Bronchial epithelial cell (primary cell): ENCODE measurements at regions not wholly inside any gene's neighbourhood (a gene's known extent, or its start where the extent isn't known, plus 50 kb on each side); places are given as distances from the start of the nearest gene placed in this dataset.
A peak's percentile ranks its signal among the peaks of the same experiment; 100 is the strongest.
"Not testable (repeated sequence)": the region's sequence is repeated elsewhere in the genome, so short reads cannot be mapped to it uniquely, and the experiment has no call there.

Experiments
- DNase-seq: peaks from one replicate; pipeline ENCODE4 v3.0.0-alpha.2; 2010; ENCODE audit warnings: low read depth
- FAIRE-seq: peaks from 2 replicates; lab custom pipeline; 2011; peaks lifted over from hg19 to GRCh38; lab: Jason Lieb, UNC
- H3K27me3 ChIP-seq: 2 replicates; pipeline ENCODE4 v1.5.1; 2011; ENCODE audit warnings: low read length; ENCODE audit not compliant: control insufficient read depth, insufficient read depth
- H3K36me3 ChIP-seq: 2 replicates; pipeline ENCODE4 v1.5.1; 2011; ENCODE audit warnings: low read length; ENCODE audit not compliant: control insufficient read depth, insufficient read depth
- H3K4me3 ChIP-seq: 2 replicates; pipeline ENCODE4 v1.5.1; 2011; ENCODE audit warnings: mild to moderate bottlenecking, low read depth, low read length, control low read depth
- TF ChIP-seq, protein P1 (sequence below): IDR thresholded peaks from 2 replicates; pipeline ENCODE4 v1.5.1; 2011; ENCODE audit warnings: mild to moderate bottlenecking, moderate library complexity, low read length, control low read depth, inconsistent platforms; ENCODE audit not compliant: insufficient read depth, severe bottlenecking

- no peak for FAIRE-seq
- no peak overlapping the region for H3K4me3 ChIP-seq
- H3K36me3 ChIP-seq, result no peaks in the 10 kb centered on the region
- TF ChIP-seq, protein P1, sequence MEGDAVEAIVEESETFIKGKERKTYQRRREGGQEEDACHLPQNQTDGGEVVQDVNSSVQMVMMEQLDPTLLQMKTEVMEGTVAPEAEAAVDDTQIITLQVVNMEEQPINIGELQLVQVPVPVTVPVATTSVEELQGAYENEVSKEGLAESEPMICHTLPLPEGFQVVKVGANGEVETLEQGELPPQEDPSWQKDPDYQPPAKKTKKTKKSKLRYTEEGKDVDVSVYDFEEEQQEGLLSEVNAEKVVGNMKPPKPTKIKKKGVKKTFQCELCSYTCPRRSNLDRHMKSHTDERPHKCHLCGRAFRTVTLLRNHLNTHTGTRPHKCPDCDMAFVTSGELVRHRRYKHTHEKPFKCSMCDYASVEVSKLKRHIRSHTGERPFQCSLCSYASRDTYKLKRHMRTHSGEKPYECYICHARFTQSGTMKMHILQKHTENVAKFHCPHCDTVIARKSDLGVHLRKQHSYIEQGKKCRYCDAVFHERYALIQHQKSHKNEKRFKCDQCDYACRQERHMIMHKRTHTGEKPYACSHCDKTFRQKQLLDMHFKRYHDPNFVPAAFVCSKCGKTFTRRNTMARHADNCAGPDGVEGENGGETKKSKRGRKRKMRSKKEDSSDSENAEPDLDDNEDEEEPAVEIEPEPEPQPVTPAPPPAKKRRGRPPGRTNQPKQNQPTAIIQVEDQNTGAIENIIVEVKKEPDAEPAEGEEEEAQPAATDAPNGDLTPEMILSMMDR, result no peak
- no peaks in the 10 kb centered on the region for H3K27me3 ChIP-seq
- DNase-seq, result peak; percentile 57
These were observed 257.4 kb upstream of the USP25 start for GRCh38 chr21:15472108-15473040.

DNA sequence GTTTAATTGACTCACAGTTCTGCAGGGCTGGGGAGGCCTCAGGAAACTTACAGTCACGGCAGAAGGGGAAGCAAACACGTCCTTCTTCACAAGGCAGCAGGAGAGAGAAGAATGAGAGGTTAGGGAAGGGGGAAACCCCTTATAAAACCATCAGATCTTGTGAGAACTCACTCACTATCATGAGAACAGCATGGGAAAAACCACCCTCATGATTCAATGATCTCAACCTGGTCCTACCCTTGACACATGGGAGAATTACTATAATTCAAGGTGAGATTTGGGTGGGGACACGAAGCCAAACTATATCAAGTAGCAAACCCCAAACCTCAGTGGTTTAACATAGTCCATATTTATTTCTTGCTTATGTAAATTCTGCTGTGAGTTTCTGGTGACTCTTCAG lies 252.0 kb upstream of the USP25 start:
- not testable (repeated sequence) for DNase-seq, FAIRE-seq, H3K4me3 ChIP-seq, H3K27me3 ChIP-seq, H3K36me3 ChIP-seq

GRCh38 chr21:15480160-15480559 lies 249.6 kb upstream of the USP25 start:
- DNase-seq (no peak), FAIRE-seq (no peak)
- Histone ChIP-seq H3K36me3 (no peaks in the 10 kb centered on the region), H3K27me3 (no peaks in the 10 kb centered on the region), H3K4me3 (no peak overlapping the region)
- TF ChIP-seq, protein P1, result no peak

GRCh38 chr21:15483138-15483780 lies 246.5 kb upstream of the USP25 start:
- FAIRE-seq (peak; percentile 55), DNase-seq (peak; percentile 81)
- TF ChIP-seq, protein P1, result peak; percentile 93
- Histone ChIP-seq H3K36me3 (no peaks in the 10 kb centered on the region), H3K4me3 (no peak overlapping the region), H3K27me3 (no peaks in the 10 kb centered on the region)

- FAIRE-seq (no peak), DNase-seq (no peak)
- H3K4me3 ChIP-seq, result no peak overlapping the region
- no peaks in the 10 kb centered on the region for H3K36me3 ChIP-seq
- H3K27me3 ChIP-seq, result no peaks in the 10 kb centered on the region
- TF ChIP-seq, protein P1, result no peak
These were observed 243.2 kb upstream of the USP25 start for GRCh38 chr21:15486460-15487195.

GRCh38 chr21:15487196-15487550 lies 242.6 kb upstream of the USP25 start:
- no peak for FAIRE-seq
- Histone ChIP-seq H3K36me3 (no peaks in the 10 kb centered on the region), H3K4me3 (no peak overlapping the region), H3K27me3 (no peaks in the 10 kb centered on the region)
- DNase-seq, result no peak
- TF ChIP-seq, protein P1, result no peak
